ENCODE measurements at regions not wholly inside any gene's neighbourhood (a gene's known extent, or its start where the extent isn't known, plus 50 kb on each side); places are given as distances from the start of the nearest gene placed in this dataset.

- no peaks in the 10 kb centered on the region for H3K4me1 ChIP-seq (ENCODE audit: insufficient read depth, low read length)
- H3K27me3 ChIP-seq (ENCODE audit: insufficient read depth, low read length) = no peaks in the 10 kb centered on the region
- Mint-ChIP-seq H3K9me3 (no peaks in the 10 kb centered on the region; a peak in 1 of 5 replicates), H3K27ac (no peak overlapping the region), H3K27me3 (ENCODE audit: low read depth) (peaks cover 19% of the 10 kb centered on the region), H3K4me3 (no peak overlapping the region), H3K36me3 (ENCODE audit: insufficient read depth in 1 of 3, low read depth in 3 of 3) (no peaks in the 10 kb centered on the region), H3K4me1 (peaks cover 18 to 20% of the 10 kb centered on the region in 2 experiments)
- H3K23ac ChIP-seq (ENCODE audit: insufficient read length, low read depth, low read length) = no peak overlapping the region
- no peak overlapping the region for H2BK15ac ChIP-seq (ENCODE audit: low read depth, low read length)
- no peaks in the 10 kb centered on the region for H3K9me3 ChIP-seq (ENCODE audit: control insufficient read depth, low read depth, low read length)
- no peak overlapping the region for H3K18ac ChIP-seq (ENCODE audit: insufficient read length, low read depth, low read length)
- no peaks in the 10 kb centered on the region for H4K20me1 ChIP-seq (ENCODE audit: control insufficient read depth, insufficient read depth, insufficient read length)
- H2BK12ac ChIP-seq (ENCODE audit: insufficient read length, low read depth, low read length) = no peak overlapping the region
- no peak overlapping the region for H2BK20ac ChIP-seq (ENCODE audit: low read depth, low read length, poor library complexity, severe bottlenecking)
- no peak overlapping the region for H4K8ac ChIP-seq (replicated peaks; ENCODE audit: insufficient read length, low read depth, low read length)
- H3K56ac ChIP-seq (ENCODE audit: insufficient read length, low read depth, low read length) = no peak overlapping the region
- H3K27ac ChIP-seq (ENCODE audit: insufficient read length, low read depth, low read length) = no peak overlapping the region
- H4K5ac ChIP-seq (ENCODE audit: insufficient read length, low read depth, low read length) = no peak overlapping the region
- H2BK5ac ChIP-seq (ENCODE audit: insufficient read length, low read length) = no peak overlapping the region
- H3K4ac ChIP-seq (ENCODE audit: low read depth, low read length) = no peak overlapping the region
- H3K79me2 ChIP-seq (ENCODE audit: insufficient read depth, low read length) = no peaks in the 10 kb centered on the region
- no peak overlapping the region for H3K14ac ChIP-seq (ENCODE audit: insufficient read depth, low read length)
- H4K91ac ChIP-seq (ENCODE audit: insufficient read length, low read depth, low read length) = no peak overlapping the region
- no peak overlapping the region for H3K4me2 ChIP-seq (ENCODE audit: insufficient read depth, insufficient read length, low read length)
- no peak for DNase-seq
- H2AFZ ChIP-seq (ENCODE audit: low read length) = no peak overlapping the region
- H3K9ac ChIP-seq (ENCODE audit: extremely low read depth, insufficient read length, low read length) = no peak overlapping the region
- no peak overlapping the region for H3T11ph ChIP-seq (ENCODE audit: low read length)
- H2BK120ac ChIP-seq (ENCODE audit: low read depth, low read length, poor library complexity, severe bottlenecking) = no peak overlapping the region
- no peaks in the 10 kb centered on the region for H3K23me2 ChIP-seq (ENCODE audit: insufficient read length, low read depth, low read length, poor library complexity, severe bottlenecking)
- TF ChIP-seq, protein P1, sequence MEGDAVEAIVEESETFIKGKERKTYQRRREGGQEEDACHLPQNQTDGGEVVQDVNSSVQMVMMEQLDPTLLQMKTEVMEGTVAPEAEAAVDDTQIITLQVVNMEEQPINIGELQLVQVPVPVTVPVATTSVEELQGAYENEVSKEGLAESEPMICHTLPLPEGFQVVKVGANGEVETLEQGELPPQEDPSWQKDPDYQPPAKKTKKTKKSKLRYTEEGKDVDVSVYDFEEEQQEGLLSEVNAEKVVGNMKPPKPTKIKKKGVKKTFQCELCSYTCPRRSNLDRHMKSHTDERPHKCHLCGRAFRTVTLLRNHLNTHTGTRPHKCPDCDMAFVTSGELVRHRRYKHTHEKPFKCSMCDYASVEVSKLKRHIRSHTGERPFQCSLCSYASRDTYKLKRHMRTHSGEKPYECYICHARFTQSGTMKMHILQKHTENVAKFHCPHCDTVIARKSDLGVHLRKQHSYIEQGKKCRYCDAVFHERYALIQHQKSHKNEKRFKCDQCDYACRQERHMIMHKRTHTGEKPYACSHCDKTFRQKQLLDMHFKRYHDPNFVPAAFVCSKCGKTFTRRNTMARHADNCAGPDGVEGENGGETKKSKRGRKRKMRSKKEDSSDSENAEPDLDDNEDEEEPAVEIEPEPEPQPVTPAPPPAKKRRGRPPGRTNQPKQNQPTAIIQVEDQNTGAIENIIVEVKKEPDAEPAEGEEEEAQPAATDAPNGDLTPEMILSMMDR (conservative IDR thresholded peaks at IDR 0.05) = no peak
- no peak overlapping the region for H2AK5ac ChIP-seq (ENCODE audit: insufficient read length, low read length)
- H3K79me1 ChIP-seq (ENCODE audit: insufficient read depth, low read depth, low read length, poor library complexity, severe bottlenecking) = no peaks in the 10 kb centered on the region
Observed at GRCh38 chr5:148720257-148720656, 65.9 kb upstream of the HTR4 start.

Data from H9 (cell line).